ENCODE measurements at regions not wholly inside any gene's neighbourhood (a gene's known extent, or its start where the extent isn't known, plus 50 kb on each side); places are given as distances from the start of the nearest gene placed in this dataset.

DNA sequence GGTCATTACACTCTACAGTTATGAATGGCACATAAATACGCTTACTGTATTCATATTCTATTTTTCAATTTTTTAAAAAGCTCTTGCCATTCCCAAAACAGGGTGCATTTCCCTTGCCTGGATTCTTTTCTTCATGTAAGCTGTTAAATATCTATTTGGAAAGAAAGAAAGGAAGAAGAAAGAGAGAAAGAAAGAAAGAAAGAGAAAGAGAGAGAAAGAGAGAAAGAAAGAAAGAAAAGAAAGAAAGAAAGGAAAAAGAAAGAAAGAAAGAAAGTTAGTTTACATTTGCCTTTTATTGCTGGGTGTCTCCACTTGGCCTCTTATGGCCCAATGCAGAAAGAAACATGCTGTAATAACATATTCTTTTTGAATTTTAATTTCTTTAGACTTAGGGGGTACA is 165.9 kb upstream of the ATXN1 start:
- TF ChIP-seq POLR2A (IDR thresholded peaks at IDR 0.05; ENCODE audit: low read depth, low read length): no peak
- no peak for TF ChIP-seq MAZ (IDR thresholded peaks at IDR 0.05; ENCODE audit: borderline replicate concordance, low read depth, low read length)
- TF ChIP-seq, protein P1, sequence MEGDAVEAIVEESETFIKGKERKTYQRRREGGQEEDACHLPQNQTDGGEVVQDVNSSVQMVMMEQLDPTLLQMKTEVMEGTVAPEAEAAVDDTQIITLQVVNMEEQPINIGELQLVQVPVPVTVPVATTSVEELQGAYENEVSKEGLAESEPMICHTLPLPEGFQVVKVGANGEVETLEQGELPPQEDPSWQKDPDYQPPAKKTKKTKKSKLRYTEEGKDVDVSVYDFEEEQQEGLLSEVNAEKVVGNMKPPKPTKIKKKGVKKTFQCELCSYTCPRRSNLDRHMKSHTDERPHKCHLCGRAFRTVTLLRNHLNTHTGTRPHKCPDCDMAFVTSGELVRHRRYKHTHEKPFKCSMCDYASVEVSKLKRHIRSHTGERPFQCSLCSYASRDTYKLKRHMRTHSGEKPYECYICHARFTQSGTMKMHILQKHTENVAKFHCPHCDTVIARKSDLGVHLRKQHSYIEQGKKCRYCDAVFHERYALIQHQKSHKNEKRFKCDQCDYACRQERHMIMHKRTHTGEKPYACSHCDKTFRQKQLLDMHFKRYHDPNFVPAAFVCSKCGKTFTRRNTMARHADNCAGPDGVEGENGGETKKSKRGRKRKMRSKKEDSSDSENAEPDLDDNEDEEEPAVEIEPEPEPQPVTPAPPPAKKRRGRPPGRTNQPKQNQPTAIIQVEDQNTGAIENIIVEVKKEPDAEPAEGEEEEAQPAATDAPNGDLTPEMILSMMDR (conservative IDR thresholded peaks at IDR 0.05; ENCODE audit: low read depth, low read length): no peak
- TF ChIP-seq MXI1 (IDR thresholded peaks at IDR 0.05; ENCODE audit: borderline replicate concordance, low read depth, low read length): no peak
- TF ChIP-seq, protein P2, sequence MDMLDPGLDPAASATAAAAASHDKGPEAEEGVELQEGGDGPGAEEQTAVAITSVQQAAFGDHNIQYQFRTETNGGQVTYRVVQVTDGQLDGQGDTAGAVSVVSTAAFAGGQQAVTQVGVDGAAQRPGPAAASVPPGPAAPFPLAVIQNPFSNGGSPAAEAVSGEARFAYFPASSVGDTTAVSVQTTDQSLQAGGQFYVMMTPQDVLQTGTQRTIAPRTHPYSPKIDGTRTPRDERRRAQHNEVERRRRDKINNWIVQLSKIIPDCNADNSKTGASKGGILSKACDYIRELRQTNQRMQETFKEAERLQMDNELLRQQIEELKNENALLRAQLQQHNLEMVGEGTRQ (IDR thresholded peaks at IDR 0.05; ENCODE audit: low read depth, low read length): no peak
- no peak for TF ChIP-seq CEBPB (IDR thresholded peaks at IDR 0.05; ENCODE audit: low read depth, low read length)
- no peak for TF ChIP-seq RAD21 (IDR thresholded peaks at IDR 0.05; ENCODE audit: low read length)
- TF ChIP-seq RFX5 (IDR thresholded peaks at IDR 0.05; ENCODE audit: low read depth, low read length): no peak
- TF ChIP-seq BHLHE40 (IDR thresholded peaks at IDR 0.05; ENCODE audit: low read depth, low read length): no peak
- no peak for TF ChIP-seq SMC3 (IDR thresholded peaks at IDR 0.05; ENCODE audit: low read depth, low read length)
- TF ChIP-seq MAFK (IDR thresholded peaks at IDR 0.05; ENCODE audit: low read depth, low read length): no peak
